H9 (cell line): ENCODE measurements at regions not wholly inside any gene's neighbourhood (a gene's known extent, or its start where the extent isn't known, plus 50 kb on each side); places are given as distances from the start of the nearest gene placed in this dataset.

Source experiments
- DNase-seq: peaks from one replicate; pipeline ENCODE4 v3.0.0-alpha.2; 2017
- H2AFZ ChIP-seq: one replicate; pipeline ENCODE4 v1.6.1; 2013; ENCODE audit warnings: mild to moderate bottlenecking, low read length, control low read depth, moderate library complexity
- H2AK5ac ChIP-seq: 2 replicates; pipeline ENCODE4 v1.6.1; 2013; ENCODE audit warnings: low read length, control low read depth, mixed read lengths; ENCODE audit not compliant: insufficient read length
- H2BK120ac ChIP-seq: one replicate; pipeline ENCODE4 v1.6.1; 2013; ENCODE audit warnings: low read depth, mild to moderate bottlenecking, low read length, control low read depth, inconsistent platforms; ENCODE audit not compliant: poor library complexity, severe bottlenecking
- H2BK12ac ChIP-seq: 2 replicates; pipeline ENCODE4 v1.6.1; 2013; ENCODE audit warnings: low read length, control low read depth, mixed read lengths, low read depth; ENCODE audit not compliant: insufficient read length
- H2BK15ac ChIP-seq: 2 replicates; pipeline ENCODE4 v1.6.1; 2013; ENCODE audit warnings: low read depth, low read length, control low read depth
- H2BK20ac ChIP-seq: one replicate; pipeline ENCODE4 v1.6.1; 2013; ENCODE audit warnings: low read depth, mild to moderate bottlenecking, low read length, control low read depth, inconsistent platforms; ENCODE audit not compliant: poor library complexity, severe bottlenecking
- H2BK5ac ChIP-seq: 2 replicates; pipeline ENCODE4 v1.6.1; 2013; ENCODE audit warnings: low read length, control low read depth, mixed read lengths; ENCODE audit not compliant: insufficient read length
- H3K14ac ChIP-seq: 2 replicates; pipeline ENCODE4 v1.6.1; 2013; ENCODE audit warnings: low read length, control low read depth; ENCODE audit not compliant: insufficient read depth
- H3K18ac ChIP-seq: 2 replicates; pipeline ENCODE4 v1.6.1; 2013; ENCODE audit warnings: low read depth, mild to moderate bottlenecking, mixed read lengths, low read length, control low read depth; ENCODE audit not compliant: insufficient read length
- H3K23ac ChIP-seq: 2 replicates; pipeline ENCODE4 v1.6.1; 2013; ENCODE audit warnings: low read length, control low read depth, mixed read lengths, low read depth; ENCODE audit not compliant: insufficient read length
- H3K23me2 ChIP-seq: 2 replicates; pipeline ENCODE4 v1.6.1; 2013; ENCODE audit warnings: low read depth, mild to moderate bottlenecking, mixed read lengths, low read length, control low read depth; ENCODE audit not compliant: insufficient read length, poor library complexity, severe bottlenecking
- H3K27ac ChIP-seq: 2 replicates; pipeline ENCODE4 v1.5.1; 2013; ENCODE audit warnings: low read length, control low read depth, mixed read lengths, low read depth; ENCODE audit not compliant: insufficient read length
- H3K27me3 ChIP-seq: 2 replicates; pipeline ENCODE4 v1.6.1; 2013; ENCODE audit warnings: low read length, control low read depth, inconsistent platforms; ENCODE audit not compliant: insufficient read depth
- H3K4ac ChIP-seq: 2 replicates; pipeline ENCODE4 v1.6.1; 2013; ENCODE audit warnings: low read depth, mild to moderate bottlenecking, control low read depth, inconsistent platforms, low read length, moderate library complexity
- H3K4me1 ChIP-seq: 2 replicates; pipeline ENCODE4 v1.6.1; 2013; ENCODE audit warnings: low read length, control low read depth, inconsistent platforms; ENCODE audit not compliant: insufficient read depth
- H3K4me2 ChIP-seq: 2 replicates; pipeline ENCODE4 v1.6.1; 2013; ENCODE audit warnings: low read length, control low read depth, mixed read lengths; ENCODE audit not compliant: insufficient read length, insufficient read depth
- H3K56ac ChIP-seq: 2 replicates; pipeline ENCODE4 v1.6.1; 2013; ENCODE audit warnings: low read depth, mild to moderate bottlenecking, mixed read lengths, low read length, control low read depth; ENCODE audit not compliant: insufficient read length
- H3K79me1 ChIP-seq: 2 replicates; pipeline ENCODE4 v1.6.1; 2013; ENCODE audit warnings: low read depth, mild to moderate bottlenecking, moderate library complexity, low read length, control low read depth, inconsistent platforms; ENCODE audit not compliant: insufficient read depth, poor library complexity, severe bottlenecking
- H3K79me2 ChIP-seq: 2 replicates; pipeline ENCODE4 v1.6.1; 2013; ENCODE audit warnings: low read length, control low read depth, inconsistent platforms; ENCODE audit not compliant: insufficient read depth
- H3K9ac ChIP-seq: 2 replicates; pipeline ENCODE4 v1.6.1; 2013; ENCODE audit warnings: low read length, control low read depth, mixed read lengths; ENCODE audit not compliant: insufficient read length; ENCODE audit errors: extremely low read depth
- H3K9me3 ChIP-seq: one replicate; pipeline ENCODE4 v1.6.1; 2013; ENCODE audit warnings: low read depth, low read length, inconsistent platforms; ENCODE audit not compliant: control insufficient read depth
- H3T11ph ChIP-seq: one replicate; pipeline ENCODE4 v1.6.1; 2013; ENCODE audit warnings: mild to moderate bottlenecking, low read length, control low read depth, inconsistent platforms
- H4K20me1 ChIP-seq: one replicate; pipeline ENCODE4 v1.6.1; 2013; ENCODE audit not compliant: control insufficient read depth, insufficient read length, insufficient read depth
- H4K5ac ChIP-seq: 2 replicates; pipeline ENCODE4 v1.6.1; 2013; ENCODE audit warnings: low read depth, mild to moderate bottlenecking, mixed read lengths, low read length, control low read depth; ENCODE audit not compliant: insufficient read length
- H4K8ac ChIP-seq: replicated peaks from 2 replicates; pipeline ENCODE4 v1.6.1; 2013; ENCODE audit warnings: low read length, control low read depth, mixed read lengths, low read depth; ENCODE audit not compliant: insufficient read length
- H4K91ac ChIP-seq: 2 replicates; pipeline ENCODE4 v1.6.1; 2013; ENCODE audit warnings: low read depth, mild to moderate bottlenecking, moderate library complexity, mixed read lengths, low read length, control low read depth; ENCODE audit not compliant: insufficient read length
- H3K27ac Mint-ChIP-seq, 3 experiments: 2 replicates in 2 of 3; 3 replicates in 1 of 3; pipeline ENCODE4 v1.8.0; 2020 to 2021; ENCODE audit warnings: mixed read lengths in 3 of 3, mild to moderate bottlenecking in 1 of 3, moderate library complexity in 1 of 3
- H3K27me3 Mint-ChIP-seq: 2 replicates; pipeline ENCODE4 v1.8.0; 2021; ENCODE audit warnings: low read depth, mild to moderate bottlenecking, moderate library complexity, mixed read lengths
- H3K36me3 Mint-ChIP-seq, 3 experiments: 2 replicates in 2 of 3; 3 replicates in 1 of 3; pipeline ENCODE4 v1.8.0; 2020 to 2021; ENCODE audit warnings: low read depth in 3 of 3, mixed read lengths in 3 of 3; ENCODE audit not compliant: insufficient read depth in 1 of 3
- H3K4me1 Mint-ChIP-seq, 2 experiments: 2 replicates each; pipeline ENCODE4 v1.8.0; 2020; ENCODE audit warnings: mixed read lengths in 2 of 2
- H3K4me3 Mint-ChIP-seq, 2 experiments: 2 replicates in 1 of 2; 3 replicates in 1 of 2; pipeline ENCODE4 v1.8.0; 2020 to 2021; ENCODE audit warnings: mild to moderate bottlenecking in 2 of 2, mixed read lengths in 2 of 2, moderate library complexity in 1 of 2
- H3K9me3 Mint-ChIP-seq, 2 experiments: 2 replicates in 1 of 2; 3 replicates in 1 of 2; pipeline ENCODE4 v1.8.0; 2020; ENCODE audit warnings: mild to moderate bottlenecking in 2 of 2, mixed read lengths in 2 of 2, moderate library complexity in 1 of 2
- CTCF ChIP-seq: fragments of 200-600 bp; sonication (generic); conservative IDR thresholded peaks from 3 replicates; pipeline ENCODE4 v1.8.0; 2021; ENCODE audit warnings: antibody characterized with exemption, mild to moderate bottlenecking
- WGBS: extraction: QIAGEN DNeasy Blood & Tissue Kit; methylation state at CpG from one replicate; pipeline ENCODE4 v1.1.7; 2013; ENCODE audit warnings: missing lambda C conversion rate, low lambda C conversion rate, mixed read lengths; ENCODE audit not compliant: insufficient read length; ENCODE audit errors: extremely low coverage; 5-methylcytosine and 5-hydroxymethylcytosine counted together

- Histone ChIP-seq H2AK5ac (no peak overlapping the region), H3K4ac (no peak overlapping the region), H2AFZ (no peak overlapping the region), H3K27me3 (no peaks in the 10 kb centered on the region), H2BK15ac (no peak overlapping the region), H2BK5ac (no peak overlapping the region), H2BK20ac (no peak overlapping the region), H3K56ac (no peak overlapping the region), H3K9ac (no peak overlapping the region), H3K4me2 (no peak overlapping the region), H4K91ac (no peak overlapping the region), H3K4me1 (peaks cover 9% of the 10 kb centered on the region; the same call in 1 of the 2 replicates), H3T11ph (no peak overlapping the region), H4K8ac (no peak overlapping the region), H3K23ac (no peak overlapping the region), H3K23me2 (no peaks in the 10 kb centered on the region), H4K20me1 (no peaks in the 10 kb centered on the region), H2BK12ac (peak overlapping the region; percentile 23), H3K14ac (no peak overlapping the region), H3K79me2 (no peaks in the 10 kb centered on the region), H4K5ac (no peak overlapping the region), H3K9me3 (no peaks in the 10 kb centered on the region), H3K18ac (no peak overlapping the region), H3K79me1 (no peaks in the 10 kb centered on the region), H3K27ac (no peak overlapping the region), H2BK120ac (no peak overlapping the region)
- Mint-ChIP-seq H3K27ac (no peak overlapping the region), H3K36me3 (no peaks in the 10 kb centered on the region), H3K4me1 (peaks cover 14 to 15% of the 10 kb centered on the region in 2 experiments), H3K9me3 (no peaks in the 10 kb centered on the region), H3K4me3 (no peak overlapping the region), H3K27me3 (no peaks in the 10 kb centered on the region)
- TF ChIP-seq CTCF = no peak
- DNase-seq = no peak
- WGBS = no CpG with 5 or more reads among the region's 1 CpG
Observed at GRCh38 chr3:132781922-132782321, 59.7 kb upstream of the NPHP3 start.
